DMS153 (cell line): ENCODE measurements at regions not wholly inside any gene's neighbourhood (a gene's known extent, or its start where the extent isn't known, plus 50 kb on each side); places are given as distances from the start of the nearest gene placed in this dataset.

Source experiments
- DNase-seq: peaks from one replicate; lab custom pipeline; 2025; lab: John Stamatoyannopoulos, UW

DNA sequence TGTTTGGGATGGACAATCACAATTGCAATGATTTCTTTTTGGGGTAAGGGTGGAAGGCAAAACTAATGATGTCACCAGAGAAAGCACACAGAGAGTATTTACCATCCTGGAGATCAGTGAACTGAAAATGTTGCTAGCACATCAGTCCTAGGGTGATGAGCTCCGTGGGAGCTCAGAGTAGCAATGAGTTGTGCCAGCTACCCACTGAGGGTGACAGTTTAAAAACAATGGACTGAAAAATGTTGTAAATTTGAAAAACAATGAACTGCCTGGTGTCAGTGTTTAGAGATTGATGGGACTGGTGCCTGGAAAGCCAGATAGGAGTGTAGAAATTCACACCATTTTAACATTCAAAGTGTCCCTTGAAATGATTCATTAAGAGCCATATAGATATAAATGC lies 198.5 kb downstream of the ATP23 start:
- DNase-seq, result no peak

DNA sequence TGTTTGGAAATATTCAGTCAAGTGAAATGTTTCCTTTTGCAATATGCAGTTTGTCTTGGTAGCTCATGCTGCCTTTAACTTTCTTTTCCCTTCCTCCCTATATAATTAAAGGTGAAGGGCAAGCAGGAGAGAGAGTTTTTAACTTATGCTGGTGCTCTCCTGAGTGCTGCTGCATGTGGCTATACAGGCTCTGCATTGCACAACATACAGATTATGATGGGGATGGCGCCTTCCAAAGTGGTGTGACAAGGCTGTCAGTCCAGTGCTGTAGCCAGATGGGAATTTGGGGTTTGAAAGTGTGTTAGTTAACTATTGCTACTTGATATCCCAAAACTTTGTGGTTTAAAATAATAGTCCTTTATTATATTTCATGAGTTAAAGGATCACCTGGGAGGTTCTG lies 199.0 kb downstream of the ATP23 start:
- DNase-seq, result no peak

DNA sequence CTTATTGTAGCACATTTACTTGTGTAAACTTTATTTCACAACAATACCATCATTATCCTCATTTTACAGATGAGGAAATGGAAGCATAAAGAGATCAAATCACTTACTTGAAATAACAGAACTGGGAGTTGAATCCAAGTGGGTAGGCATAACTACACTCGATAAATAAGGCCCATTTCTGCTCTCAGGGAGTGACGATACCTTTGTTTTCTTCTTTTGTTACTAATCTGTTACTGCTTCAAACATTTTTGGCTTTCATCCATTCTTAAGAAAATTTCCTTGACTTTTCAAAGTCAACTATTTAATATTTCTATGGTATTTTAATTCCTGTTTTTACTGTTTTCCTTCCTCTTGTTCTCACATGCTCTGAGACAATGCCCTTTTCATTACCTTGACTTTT lies 201.6 kb downstream of the ATP23 start:
- no peak for DNase-seq

DNA sequence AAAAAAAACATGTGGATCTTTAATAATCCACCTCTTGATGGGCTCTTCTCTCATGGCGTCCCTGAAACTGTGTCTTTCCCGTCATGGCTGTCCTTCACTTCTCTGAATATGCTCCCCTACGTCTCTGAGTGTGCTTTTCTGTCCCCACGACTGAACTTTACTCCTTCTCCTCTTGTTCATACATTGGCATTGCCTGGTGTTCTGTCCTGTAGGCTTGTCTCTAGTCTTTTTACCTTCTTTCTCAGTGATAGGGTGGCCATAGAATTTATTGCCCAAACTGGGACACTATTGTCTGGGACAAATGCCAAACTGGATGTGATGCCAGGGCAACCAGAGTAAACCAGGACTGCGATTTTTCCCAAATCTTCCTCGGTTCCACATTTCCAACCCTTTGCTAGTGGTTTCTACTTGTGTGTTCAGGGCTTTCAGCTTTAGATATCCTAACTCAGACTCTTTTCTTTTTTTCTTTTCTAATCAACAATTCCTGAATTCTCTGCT lies 202.2 kb downstream of the ATP23 start:
- DNase-seq, result no peak

DNA sequence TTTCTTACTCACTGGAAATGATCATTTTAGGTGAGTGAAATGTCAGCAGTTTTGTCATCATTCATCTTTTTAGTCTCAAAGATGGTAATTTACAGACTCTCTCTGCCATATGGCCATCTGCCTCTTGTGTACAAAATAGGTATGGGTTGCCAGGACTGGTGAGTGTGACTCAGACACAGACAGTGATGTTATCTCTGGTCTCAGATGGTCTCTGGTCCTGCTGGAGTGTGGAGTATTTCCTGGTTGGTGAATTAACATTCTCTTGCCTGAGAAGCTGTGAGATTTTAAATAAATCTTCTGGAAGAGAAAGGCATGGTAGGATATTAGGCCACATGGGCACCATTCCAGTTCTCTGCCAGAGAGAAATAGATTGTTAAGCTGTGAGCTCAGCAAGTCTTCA lies 207.0 kb downstream of the ATP23 start:
- DNase-seq, result peak; percentile 60

DNA sequence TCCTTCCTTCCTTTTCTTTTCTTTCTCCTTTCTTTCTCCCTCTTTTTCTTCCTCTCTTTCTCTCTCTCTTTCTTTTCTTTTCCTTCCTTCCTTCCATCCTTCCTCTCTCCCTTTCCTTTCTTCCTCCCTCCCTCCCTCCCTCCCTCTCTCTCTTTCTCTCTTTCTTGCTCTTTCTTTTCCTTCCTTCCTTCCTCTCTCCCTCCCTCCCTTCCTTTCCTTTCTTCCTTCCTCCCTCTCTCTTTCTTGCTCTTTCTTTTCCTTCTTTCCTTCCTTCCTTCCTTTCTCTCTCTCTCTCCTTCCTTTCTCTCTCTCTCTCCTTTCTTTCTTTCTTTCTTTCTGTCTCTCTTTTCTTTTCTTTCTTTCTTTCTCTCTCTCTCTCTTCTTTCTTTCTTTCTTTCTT lies 207.6 kb downstream of the ATP23 start:
- no peak for DNase-seq

DNA sequence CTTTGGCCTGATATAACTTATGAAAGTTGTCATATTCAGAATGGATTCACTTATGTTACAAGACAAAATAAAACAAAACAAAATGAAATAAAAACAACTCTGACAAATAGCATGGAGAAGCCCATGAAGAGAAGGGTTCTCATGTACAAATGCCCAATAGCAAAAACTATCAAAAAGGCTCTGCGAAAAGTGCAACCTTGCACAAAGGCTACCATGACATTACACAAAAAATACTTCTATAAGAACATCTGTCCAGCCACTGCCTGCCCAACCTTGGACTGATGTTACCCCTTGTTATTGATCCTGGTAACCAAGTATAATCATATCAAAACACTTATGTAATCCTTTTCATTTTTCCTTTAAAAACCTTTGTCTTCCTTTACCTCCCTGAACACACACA lies 213.0 kb downstream of the ATP23 start:
- no peak for DNase-seq

DNA sequence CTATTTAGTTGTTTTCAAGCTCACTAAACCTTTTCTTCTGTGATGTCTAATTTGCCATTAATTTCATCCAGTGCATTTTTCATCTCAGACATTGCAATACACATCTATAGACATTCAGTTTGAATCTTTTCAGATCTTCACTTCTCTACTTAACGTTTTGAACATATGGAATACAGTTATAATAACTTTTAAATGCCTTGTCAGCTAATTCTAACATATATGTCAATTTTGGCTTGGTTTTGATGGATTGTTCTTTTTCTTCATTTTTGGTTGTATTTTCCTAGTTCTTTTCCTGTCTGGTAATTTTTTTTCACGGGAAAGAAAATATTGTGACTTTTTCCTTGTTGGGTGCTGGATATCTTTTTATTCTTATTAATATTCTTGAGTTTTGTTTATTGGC lies 215.3 kb downstream of the ATP23 start:
- DNase-seq, result no peak

DNA sequence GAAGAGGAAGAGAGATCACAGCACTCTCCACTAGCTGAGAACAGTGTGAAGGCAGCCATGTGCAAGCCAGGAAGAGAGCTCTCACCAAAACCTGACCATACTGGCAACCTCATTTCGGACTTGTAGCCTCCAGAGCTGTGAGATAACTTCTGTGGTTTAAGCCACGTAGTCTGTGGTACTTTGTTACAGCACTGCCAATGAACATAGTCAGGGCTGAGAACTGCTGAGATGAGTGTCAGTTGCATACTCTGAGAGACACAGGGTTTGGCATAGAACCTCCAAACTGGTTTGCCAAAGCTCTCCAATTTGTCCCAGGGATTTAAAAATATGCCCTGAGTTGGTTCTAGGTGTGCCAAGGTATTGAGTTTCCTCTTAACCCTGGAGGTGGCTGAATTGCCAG lies 218.6 kb downstream of the ATP23 start:
- no peak for DNase-seq

DNA sequence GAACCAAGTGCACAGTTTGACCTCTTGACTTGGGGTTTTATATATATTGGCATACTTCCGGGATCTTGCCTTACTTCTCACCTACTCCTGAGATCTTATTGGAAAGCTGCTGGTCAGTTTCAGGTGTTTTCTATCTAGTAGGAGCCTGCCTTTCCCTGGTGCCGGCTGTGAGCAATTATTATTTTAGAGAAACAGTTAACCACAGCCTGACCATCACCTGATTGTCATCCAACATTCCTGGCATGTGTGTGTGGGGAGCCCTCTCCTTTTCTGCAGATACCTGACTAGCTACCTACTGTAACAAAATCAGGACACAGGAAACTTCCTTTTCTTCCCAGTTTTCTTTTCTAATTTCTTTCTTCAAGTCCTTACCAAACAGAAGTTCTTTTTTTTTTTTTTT lies 220.4 kb downstream of the ATP23 start:
- DNase-seq, result no peak

DNA sequence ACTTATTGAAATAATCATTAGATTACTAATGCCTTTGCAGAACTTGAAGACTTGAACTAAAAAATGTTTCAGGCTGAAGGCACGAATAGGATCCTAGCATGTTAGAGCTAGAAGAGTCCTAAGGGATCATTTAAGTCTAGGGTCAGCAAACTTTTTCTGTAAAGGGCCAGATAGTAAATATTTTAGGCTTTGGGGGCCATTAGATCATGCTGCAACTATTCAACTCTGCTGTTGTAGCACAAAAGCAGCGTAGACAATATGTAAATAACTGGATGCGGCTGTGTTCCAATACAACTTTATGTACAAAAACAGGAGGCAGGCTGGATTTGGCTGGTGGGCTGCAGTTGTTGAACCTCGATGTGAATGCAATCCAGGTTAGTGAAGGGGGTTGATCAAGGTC lies 221.7 kb downstream of the ATP23 start:
- no peak for DNase-seq

DNA sequence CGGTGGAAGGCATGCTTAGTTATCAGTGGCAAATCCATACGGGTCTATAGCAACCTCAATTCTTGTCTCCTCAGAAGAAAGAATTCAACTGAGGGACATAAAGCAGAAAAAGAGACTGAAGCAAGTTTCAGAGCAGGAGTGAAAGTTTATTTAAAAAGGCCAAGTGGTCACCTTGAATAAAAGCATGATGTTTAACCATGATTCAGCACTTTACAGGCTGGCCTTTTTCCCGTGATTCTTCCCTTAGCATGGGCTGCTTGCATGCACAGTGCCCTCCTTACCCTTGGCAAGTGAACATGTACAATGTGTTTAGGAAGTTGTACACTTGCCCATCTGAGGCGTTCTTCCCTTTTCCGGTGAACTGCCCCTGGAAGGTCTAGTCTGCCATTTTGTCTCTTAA lies 225.3 kb downstream of the ATP23 start:
- no peak for DNase-seq

DNA sequence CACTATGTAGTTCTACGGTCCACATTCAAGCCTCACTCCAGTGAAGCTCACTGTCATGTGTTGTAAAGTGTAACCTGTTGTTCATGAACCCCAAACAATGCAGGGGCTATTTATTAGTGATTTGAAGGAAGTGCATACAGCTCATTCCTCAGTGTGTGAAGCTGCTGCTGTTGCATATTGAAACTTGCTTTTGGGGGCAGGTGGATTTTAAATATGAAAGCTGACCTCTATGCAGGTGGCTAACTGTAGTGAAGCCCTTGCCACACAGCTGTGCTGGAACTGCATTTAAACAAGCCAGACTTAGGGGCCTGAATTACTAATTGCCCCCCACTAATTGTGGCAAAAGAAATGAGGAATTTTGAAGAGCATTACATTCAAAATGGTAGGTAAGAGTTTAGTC lies 226.3 kb downstream of the ATP23 start:
- DNase-seq, result no peak

DNA sequence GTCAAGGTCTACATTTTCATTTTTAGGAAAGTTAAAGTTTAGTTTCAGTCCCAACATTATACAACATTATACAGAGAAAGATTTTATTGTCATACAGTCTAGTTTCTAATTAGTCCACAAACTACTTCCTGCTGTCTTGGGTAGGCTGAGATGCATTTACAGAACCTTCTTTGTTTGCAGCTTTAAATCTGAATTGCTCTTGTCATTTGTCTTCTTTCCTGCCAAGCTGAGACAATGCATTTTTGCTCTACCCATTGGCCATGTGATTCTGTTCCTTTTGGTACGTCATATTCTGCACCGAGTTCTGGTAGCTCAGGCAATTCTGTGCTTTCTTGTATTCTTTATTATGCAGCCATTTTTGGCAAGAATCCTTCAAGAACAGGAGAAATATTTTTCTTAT lies 228.5 kb downstream of the ATP23 start:
- no peak for DNase-seq

DNA sequence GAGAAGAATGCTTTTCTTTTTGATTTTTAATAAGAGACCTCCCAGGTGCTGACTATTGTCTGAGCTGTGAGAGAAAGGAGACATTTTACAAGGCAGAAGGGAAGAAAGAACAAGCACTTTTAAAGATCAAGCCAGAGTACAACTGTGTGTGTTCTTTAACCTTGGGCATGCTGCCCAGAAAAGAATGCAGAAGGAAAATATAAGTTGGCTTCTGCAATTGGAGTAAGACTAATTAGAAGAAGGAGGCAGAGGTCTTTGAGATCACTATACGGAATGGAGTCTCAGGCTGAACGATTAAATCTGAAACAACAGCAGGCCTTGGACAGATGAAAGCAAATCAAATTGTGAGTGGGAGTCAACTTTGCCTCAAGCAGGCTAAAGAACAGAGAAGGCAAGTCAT lies 230.5 kb downstream of the ATP23 start:
- no peak for DNase-seq

DNA sequence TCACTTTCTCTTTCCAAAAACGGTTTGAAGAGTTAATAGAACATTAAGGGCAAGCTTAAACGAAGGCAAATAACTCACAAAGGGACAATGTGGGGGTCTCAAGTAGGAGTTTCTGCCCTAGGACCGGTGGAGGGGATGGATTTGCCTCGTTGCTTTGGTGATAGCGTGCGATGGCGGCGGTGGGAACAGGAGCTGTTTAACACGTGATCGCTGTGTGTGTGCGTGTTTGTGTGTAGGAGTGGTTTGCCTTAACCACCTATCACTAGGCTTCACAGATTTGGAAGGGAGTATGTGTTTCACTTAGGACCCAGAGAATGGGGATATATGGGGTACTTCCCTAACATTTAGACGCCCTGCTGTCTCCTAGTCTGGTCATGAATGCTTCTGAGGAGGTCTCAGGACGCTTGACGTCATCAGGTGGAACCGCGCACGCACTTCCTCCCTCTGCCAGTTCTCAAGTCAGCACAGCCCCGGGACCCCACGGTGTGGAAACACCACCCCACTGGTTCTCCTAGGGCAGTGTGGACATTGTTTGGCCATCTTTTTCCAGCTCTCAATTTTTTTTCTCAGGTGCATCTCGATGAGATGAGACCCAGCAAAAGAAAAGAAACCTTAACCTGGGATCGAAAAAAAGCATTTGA lies 231.2 kb downstream of the ATP23 start:
- DNase-seq, result no peak

DNA sequence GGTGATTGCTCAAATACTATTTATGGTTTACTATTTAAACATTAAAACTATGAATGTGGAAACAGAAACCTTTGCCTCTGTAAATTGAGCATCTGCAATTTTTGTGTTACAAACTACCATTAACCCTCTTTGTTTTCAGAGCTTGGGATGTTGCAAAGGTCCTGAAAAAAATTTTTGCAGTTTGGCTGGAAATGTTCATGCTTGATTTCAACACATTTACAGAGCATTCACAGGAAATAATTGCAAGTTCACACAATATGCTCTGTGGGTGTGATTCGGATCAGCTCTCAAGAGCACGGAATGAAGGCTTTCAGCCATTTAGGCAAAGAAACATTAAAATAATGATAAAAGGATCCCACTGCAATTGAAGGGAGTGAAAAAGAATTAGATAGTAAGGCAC lies 232.9 kb downstream of the ATP23 start:
- DNase-seq, result no peak

DNA sequence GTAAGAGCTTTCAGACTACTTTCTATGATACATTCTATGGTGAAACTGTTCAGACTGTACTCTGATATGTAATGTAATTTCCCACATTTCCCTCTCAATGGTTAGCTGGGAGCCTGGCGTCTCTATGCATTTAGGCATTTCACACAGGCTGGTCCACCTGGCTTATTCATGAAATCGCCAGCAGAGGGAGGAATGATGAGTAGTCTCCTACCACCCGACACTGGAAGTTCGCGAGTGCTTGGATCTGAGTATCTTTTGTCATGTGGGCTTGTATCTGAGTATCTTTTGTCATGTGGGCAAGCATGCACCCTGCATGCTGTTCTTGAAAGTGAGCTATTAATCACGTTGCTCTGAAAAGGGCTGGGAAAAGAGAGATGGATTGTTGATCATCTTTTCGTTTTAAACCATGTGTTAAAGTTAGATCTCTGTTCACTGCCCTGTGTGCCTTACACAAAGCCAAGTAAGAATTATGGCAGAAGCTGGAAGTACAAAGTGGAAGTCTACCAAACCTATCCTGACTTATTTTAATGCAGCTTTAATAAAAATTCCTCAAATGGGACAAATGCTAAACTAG lies 235.0 kb downstream of the ATP23 start:
- DNase-seq, result no peak

DNA sequence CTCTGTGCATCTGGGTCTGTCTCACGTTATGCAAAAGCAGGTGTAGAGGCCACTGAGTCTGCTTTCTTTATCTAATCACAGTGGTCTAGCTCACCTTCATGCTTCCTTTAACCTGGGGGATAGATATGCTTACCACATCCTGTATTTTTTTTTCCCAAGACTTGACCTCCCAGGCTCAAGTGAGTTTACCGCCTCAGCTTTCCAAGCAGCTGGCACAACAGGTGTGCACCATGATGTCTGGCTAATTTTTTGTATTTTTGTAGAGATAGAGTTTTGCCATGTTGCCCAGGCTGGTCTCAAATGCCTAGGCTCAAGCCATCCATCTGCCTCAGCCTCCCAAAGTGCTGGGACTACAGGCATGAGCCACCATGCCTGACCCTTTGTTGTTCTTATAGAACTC lies 236.0 kb downstream of the ATP23 start:
- no peak for DNase-seq

DNA sequence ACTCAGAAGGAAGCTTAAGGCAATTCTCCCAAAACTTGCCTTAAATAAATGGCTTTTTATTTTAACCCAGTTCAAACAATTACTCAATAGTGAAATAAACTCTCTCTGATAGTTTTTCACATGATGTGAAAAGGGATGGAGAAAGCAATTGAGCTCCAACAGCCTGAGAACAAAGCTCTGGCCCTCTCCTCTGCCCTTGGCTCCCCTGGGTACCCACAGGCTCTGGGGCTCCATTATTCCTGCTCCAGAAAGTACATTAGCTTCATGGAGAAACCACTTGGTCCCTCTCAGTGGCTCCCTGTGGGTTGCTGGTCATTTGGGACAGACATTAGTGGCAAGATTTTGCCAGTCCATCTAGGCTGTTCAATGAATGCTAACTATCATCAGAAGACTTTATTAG lies 242.8 kb downstream of the ATP23 start:
- DNase-seq, result no peak

DNA sequence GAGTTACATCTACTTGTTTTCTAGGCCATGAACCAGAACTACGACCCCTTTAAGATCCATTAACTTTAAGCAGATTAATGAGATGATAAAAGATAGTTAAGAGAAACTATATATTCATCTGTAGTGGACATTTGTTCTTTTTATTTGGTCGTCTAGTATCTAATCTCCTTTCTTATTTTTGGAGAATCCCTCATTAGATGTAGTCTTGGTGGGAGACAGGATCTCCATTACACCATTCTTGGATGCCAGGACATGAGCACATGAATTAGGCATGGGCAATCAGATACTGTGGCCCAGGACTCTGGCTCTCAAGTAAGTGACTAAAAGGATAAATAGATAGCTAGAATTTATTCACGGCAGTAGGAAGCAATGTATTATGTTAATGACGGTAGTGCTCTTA lies 245.0 kb downstream of the ATP23 start:
- DNase-seq, result no peak

DNA sequence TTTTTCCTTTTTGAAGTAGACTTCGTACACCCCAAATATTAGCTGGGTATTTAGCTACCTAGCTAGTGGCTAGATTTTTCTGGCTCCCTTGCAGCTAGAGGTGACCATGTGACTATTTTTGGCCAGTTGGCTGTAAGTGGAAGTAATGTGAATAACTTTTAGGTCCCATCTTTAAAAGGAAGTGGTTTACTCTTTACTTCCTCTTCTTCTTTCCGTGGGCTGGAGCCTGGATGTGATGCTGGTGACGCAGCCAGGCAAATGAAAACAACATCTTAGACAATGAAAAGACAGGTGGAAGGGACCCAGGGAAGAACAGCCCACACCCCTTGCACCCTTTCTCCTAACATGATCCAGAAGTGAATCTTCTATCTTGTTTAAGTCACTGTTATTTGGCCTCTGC lies 245.5 kb downstream of the ATP23 start:
- no peak for DNase-seq

DNA sequence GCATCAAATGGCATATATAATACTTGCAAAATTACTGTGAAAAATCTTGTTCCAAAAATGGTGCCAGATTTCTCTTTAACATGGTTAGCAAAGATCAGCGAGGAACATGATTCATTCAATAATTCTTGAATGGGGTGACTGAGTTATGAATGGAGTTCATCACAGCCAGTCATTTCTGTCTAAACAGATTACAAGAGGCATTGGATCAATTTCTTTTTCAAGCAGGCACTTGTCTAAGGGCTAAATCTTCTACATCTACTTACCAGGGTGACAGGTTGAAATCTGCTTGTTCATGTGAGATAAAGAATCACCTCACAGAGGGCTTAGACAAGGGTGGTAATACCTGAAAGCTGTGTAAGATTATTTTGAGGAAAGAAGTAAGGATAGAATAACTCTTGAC lies 247.7 kb downstream of the ATP23 start:
- no peak for DNase-seq

DNA sequence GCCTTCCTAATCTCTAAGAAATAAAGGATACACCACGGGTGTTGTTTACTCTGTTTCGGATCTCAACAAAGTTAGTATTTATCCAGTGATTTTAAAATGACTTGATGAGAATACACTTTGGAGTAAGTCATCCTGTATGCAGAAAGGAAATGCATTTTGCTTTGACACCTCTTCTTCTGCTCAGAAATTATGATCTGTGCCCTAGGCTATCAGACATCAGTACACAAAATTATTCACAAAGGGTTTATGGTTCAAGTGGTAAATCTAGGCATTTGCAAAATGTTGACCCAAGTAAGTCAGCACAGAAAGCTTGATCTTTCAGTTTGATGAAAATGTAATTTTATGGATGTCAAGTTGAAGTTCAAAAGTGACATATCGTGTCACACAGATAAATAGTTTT lies 248.5 kb downstream of the ATP23 start:
- no peak for DNase-seq
